ENCODE measurements at regions not wholly inside any gene's neighbourhood (a gene's known extent, or its start where the extent isn't known, plus 50 kb on each side); places are given as distances from the start of the nearest gene placed in this dataset.
A peak's percentile ranks its signal among the peaks of the same experiment; 100 is the strongest.

GRCh38 chr21:33971492-33972013 lies 55.9 kb upstream of the ATP5PO start (continued):
- TF ChIP-seq ZNF362 (tag by site-specific recombination; IDR thresholded peaks at IDR 0.05) (no peak), ZNF280C (tag by site-specific recombination; IDR thresholded peaks at IDR 0.05) (no peak), ZNF354C (tag by site-specific recombination; IDR thresholded peaks at IDR 0.05; ENCODE audit: borderline replicate concordance, low read depth) (no peak), PRDM4 (tag by site-specific recombination; IDR thresholded peaks at IDR 0.05) (peak; percentile 82; the same call in 1 of the 2 replicates), ZEB2 (tag by site-specific recombination; IDR thresholded peaks at IDR 0.05) (peak; percentile 93), ZNF555 (tag by site-specific recombination; conservative IDR thresholded peaks at IDR 0.05) (no peak), ZSCAN16 (tag by site-specific recombination; IDR thresholded peaks at IDR 0.05) (no peak), RBAK (tag by site-specific recombination; IDR thresholded peaks at IDR 0.05) (0 out of 2 replicates have a peak, but pooled peaks have one; percentile 26), ZNF391 (tag by site-specific recombination; IDR thresholded peaks at IDR 0.05; ENCODE audit: borderline replicate concordance, low read depth) (peak; percentile 95), ZNF157 (tag by site-specific recombination; IDR thresholded peaks at IDR 0.05) (no peak), ZNF530 (tag by site-specific recombination; IDR thresholded peaks at IDR 0.05; ENCODE audit: low read depth) (no peak), YY2 (tag by site-specific recombination; IDR thresholded peaks at IDR 0.05) (no peak), ZNF184 (tag by site-specific recombination; IDR thresholded peaks at IDR 0.05) (peak; percentile 82), ZNF747 (tag by site-specific recombination; IDR thresholded peaks at IDR 0.05) (no peak), ZNF404 (tag by site-specific recombination; IDR thresholded peaks at IDR 0.05) (no peak), ZNF23 (tag by site-specific recombination; IDR thresholded peaks at IDR 0.05; ENCODE audit: borderline replicate concordance) (no peak), ZNF302 (tag by site-specific recombination; IDR thresholded peaks at IDR 0.05; ENCODE audit: low read depth) (no peak), HOXD13 (CRISPR knock-in tag; IDR thresholded peaks at IDR 0.05; ENCODE audit: borderline replicate concordance) (no peak), ZNF223 (tag by site-specific recombination; IDR thresholded peaks at IDR 0.05) (no peak), ZBTB17 (tag by site-specific recombination; IDR thresholded peaks at IDR 0.05) (peak; percentile 83), ZNF248 (tag by site-specific recombination; IDR thresholded peaks at IDR 0.05) (no peak), OSR2 (tag by site-specific recombination; IDR thresholded peaks at IDR 0.05) (peak; percentile 98), ZNF2 (tag by site-specific recombination; IDR thresholded peaks at IDR 0.05) (peak; percentile 69), ZNF654 (tag by site-specific recombination; IDR thresholded peaks at IDR 0.05; ENCODE audit: low read depth) (no peak), ZNF335 (tag by site-specific recombination; conservative IDR thresholded peaks at IDR 0.05) (peak; percentile 36; the same call in 1 of the 2 replicates), ZNF433 (tag by site-specific recombination; IDR thresholded peaks at IDR 0.05; ENCODE audit: low read depth) (no peak), ZNF677 (tag by site-specific recombination; IDR thresholded peaks at IDR 0.05) (no peak), ELK4 (IDR thresholded peaks at IDR 0.05; ENCODE audit: borderline replicate concordance, low read depth, low read length) (no peak), ZNF600 (tag by site-specific recombination; IDR thresholded peaks at IDR 0.05) (peak; percentile 93), YY1 (tag by site-specific recombination; IDR thresholded peaks at IDR 0.05) (no peak), ZNF623 (tag by site-specific recombination; IDR thresholded peaks at IDR 0.05) (no peak)
- TF ChIP-seq, protein P1, sequence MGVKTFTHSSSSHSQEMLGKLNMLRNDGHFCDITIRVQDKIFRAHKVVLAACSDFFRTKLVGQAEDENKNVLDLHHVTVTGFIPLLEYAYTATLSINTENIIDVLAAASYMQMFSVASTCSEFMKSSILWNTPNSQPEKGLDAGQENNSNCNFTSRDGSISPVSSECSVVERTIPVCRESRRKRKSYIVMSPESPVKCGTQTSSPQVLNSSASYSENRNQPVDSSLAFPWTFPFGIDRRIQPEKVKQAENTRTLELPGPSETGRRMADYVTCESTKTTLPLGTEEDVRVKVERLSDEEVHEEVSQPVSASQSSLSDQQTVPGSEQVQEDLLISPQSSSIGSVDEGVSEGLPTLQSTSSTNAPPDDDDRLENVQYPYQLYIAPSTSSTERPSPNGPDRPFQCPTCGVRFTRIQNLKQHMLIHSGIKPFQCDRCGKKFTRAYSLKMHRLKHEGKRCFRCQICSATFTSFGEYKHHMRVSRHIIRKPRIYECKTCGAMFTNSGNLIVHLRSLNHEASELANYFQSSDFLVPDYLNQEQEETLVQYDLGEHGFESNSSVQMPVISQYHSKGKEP (tag by site-specific recombination; IDR thresholded peaks at IDR 0.05), result peak; percentile 93
